ENCODE measurements at regions not wholly inside any gene's neighbourhood (a gene's known extent, or its start where the extent isn't known, plus 50 kb on each side); places are given as distances from the start of the nearest gene placed in this dataset.

GRCh38 chr7:119421657-119422056, 851.3 kb upstream of the KCND2 start:
- H3K79me2 ChIP-seq (ENCODE audit: insufficient read depth, low read length), result no peaks in the 10 kb centered on the region
- no peaks in the 10 kb centered on the region for H3K9me2 ChIP-seq (replicated peaks; ENCODE audit: insufficient read depth, low read length)
- no peaks in the 10 kb centered on the region for H3K27me3 ChIP-seq (ENCODE audit: low read length)
- TF ChIP-seq EZH2phosphoT487 (conservative IDR thresholded peaks at IDR 0.05; ENCODE audit: low read length) (no peak), CTCF (IDR thresholded peaks at IDR 0.05; ENCODE audit: insufficient read depth, low read length, poor library complexity, severe bottlenecking) (no peak)
- H3K36me3 ChIP-seq (ENCODE audit: low read length), result no peaks in the 10 kb centered on the region
- no peak overlapping the region for H3K9ac ChIP-seq (ENCODE audit: low read length)
- H3K4me3 ChIP-seq (ENCODE audit: insufficient read depth, low read length, poor library complexity, severe bottlenecking), result no peak overlapping the region
- no peaks in the 10 kb centered on the region for H3F3A ChIP-seq (ENCODE audit: insufficient read depth)
- no peak overlapping the region for H3K4me2 ChIP-seq (ENCODE audit: low read depth, low read length, poor library complexity, severe bottlenecking)
- no peak overlapping the region for H3K27ac ChIP-seq (ENCODE audit: low read depth, low read length)
- H2AFZ ChIP-seq (ENCODE audit: low read depth, low read length, severe bottlenecking), result no peak overlapping the region
- no peaks in the 10 kb centered on the region for H4K20me1 ChIP-seq (ENCODE audit: low read depth, low read length)
- no peaks in the 10 kb centered on the region for H3K9me3 ChIP-seq (ENCODE audit: insufficient read depth, low read length)

- TF ChIP-seq CTCF (IDR thresholded peaks at IDR 0.05; ENCODE audit: insufficient read depth, low read length, poor library complexity, severe bottlenecking) (no peak), EZH2phosphoT487 (conservative IDR thresholded peaks at IDR 0.05; ENCODE audit: low read length) (no peak)
- Histone ChIP-seq H2AFZ (ENCODE audit: low read depth, low read length, severe bottlenecking) (no peak overlapping the region), H3K4me3 (ENCODE audit: insufficient read depth, low read length, poor library complexity, severe bottlenecking) (no peak overlapping the region), H4K20me1 (ENCODE audit: low read depth, low read length) (no peaks in the 10 kb centered on the region), H3K9me2 (replicated peaks; ENCODE audit: insufficient read depth, low read length) (no peaks in the 10 kb centered on the region), H3K9me3 (ENCODE audit: insufficient read depth, low read length) (no peaks in the 10 kb centered on the region), H3K4me2 (ENCODE audit: low read depth, low read length, poor library complexity, severe bottlenecking) (no peak overlapping the region), H3K27ac (ENCODE audit: low read depth, low read length) (no peak overlapping the region), H3K36me3 (ENCODE audit: low read length) (no peaks in the 10 kb centered on the region), H3K9ac (ENCODE audit: low read length) (no peak overlapping the region), H3F3A (ENCODE audit: insufficient read depth) (no peaks in the 10 kb centered on the region), H3K27me3 (ENCODE audit: low read length) (no peaks in the 10 kb centered on the region), H3K79me2 (ENCODE audit: insufficient read depth, low read length) (no peaks in the 10 kb centered on the region)
These were observed 836.1 kb upstream of the KCND2 start for GRCh38 chr7:119436882-119437281.

GRCh38 chr7:119438315-119438714, 834.7 kb upstream of the KCND2 start:
- TF ChIP-seq EZH2phosphoT487 (conservative IDR thresholded peaks at IDR 0.05; ENCODE audit: low read length), result no peak
- no peak overlapping the region for H3K4me2 ChIP-seq (ENCODE audit: low read depth, low read length, poor library complexity, severe bottlenecking)
- H4K20me1 ChIP-seq (ENCODE audit: low read depth, low read length), result no peaks in the 10 kb centered on the region

GRCh38 chr7:119439192-119439591, 833.8 kb upstream of the KCND2 start:
- Histone ChIP-seq H3K4me3 (ENCODE audit: insufficient read depth, low read length, poor library complexity, severe bottlenecking) (no peak overlapping the region), H3K9ac (ENCODE audit: low read length) (no peak overlapping the region), H3K27ac (ENCODE audit: low read depth, low read length) (no peak overlapping the region), H3K9me2 (replicated peaks; ENCODE audit: insufficient read depth, low read length) (no peaks in the 10 kb centered on the region), H4K20me1 (ENCODE audit: low read depth, low read length) (no peaks in the 10 kb centered on the region), H3F3A (ENCODE audit: insufficient read depth) (no peaks in the 10 kb centered on the region), H3K27me3 (ENCODE audit: low read length) (no peaks in the 10 kb centered on the region), H3K79me2 (ENCODE audit: insufficient read depth, low read length) (no peaks in the 10 kb centered on the region), H3K4me2 (ENCODE audit: low read depth, low read length, poor library complexity, severe bottlenecking) (no peak overlapping the region), H3K9me3 (ENCODE audit: insufficient read depth, low read length) (no peaks in the 10 kb centered on the region), H3K36me3 (ENCODE audit: low read length) (no peaks in the 10 kb centered on the region), H2AFZ (ENCODE audit: low read depth, low read length, severe bottlenecking) (no peak overlapping the region)
- TF ChIP-seq CTCF (IDR thresholded peaks at IDR 0.05; ENCODE audit: insufficient read depth, low read length, poor library complexity, severe bottlenecking), result no peak
- no peak for TF ChIP-seq EZH2phosphoT487 (conservative IDR thresholded peaks at IDR 0.05; ENCODE audit: low read length)

More at GRCh38 chr7:119438315-119438714, 834.7 kb upstream of the KCND2 start:
- Histone ChIP-seq H3K9me2 (replicated peaks; ENCODE audit: insufficient read depth, low read length) (no peaks in the 10 kb centered on the region), H3K36me3 (ENCODE audit: low read length) (no peaks in the 10 kb centered on the region), H3F3A (ENCODE audit: insufficient read depth) (no peaks in the 10 kb centered on the region), H3K4me3 (ENCODE audit: insufficient read depth, low read length, poor library complexity, severe bottlenecking) (no peak overlapping the region), H3K27me3 (ENCODE audit: low read length) (no peaks in the 10 kb centered on the region), H3K79me2 (ENCODE audit: insufficient read depth, low read length) (no peaks in the 10 kb centered on the region), H3K27ac (ENCODE audit: low read depth, low read length) (no peak overlapping the region), H2AFZ (ENCODE audit: low read depth, low read length, severe bottlenecking) (no peak overlapping the region), H3K9me3 (ENCODE audit: insufficient read depth, low read length) (no peaks in the 10 kb centered on the region), H3K9ac (ENCODE audit: low read length) (no peak overlapping the region)
